Hepatocyte (in vitro differentiated cells): ENCODE measurements at regions not wholly inside any gene's neighbourhood (a gene's known extent, or its start where the extent isn't known, plus 50 kb on each side); places are given as distances from the start of the nearest gene placed in this dataset.

Experiments
- DNase-seq: peaks from one replicate; pipeline ENCODE4 v3.0.0-alpha.2; 2016; ENCODE audit warnings: low spot score
- H2AFZ ChIP-seq: fragments of 200-600 bp; sonication (generic); 2 replicates; pipeline ENCODE4 v1.6.0; 2016; ENCODE audit warnings: antibody characterized with exemption, mild to moderate bottlenecking
- H3K27ac ChIP-seq: fragments of 200-600 bp; sonication (generic); 2 replicates; pipeline ENCODE4 v1.5.1; 2016; ENCODE audit warnings: mild to moderate bottlenecking
- H3K27me3 ChIP-seq: fragments of 200-600 bp; sonication (generic); 2 replicates; pipeline ENCODE4 v1.6.1; 2016
- H3K36me3 ChIP-seq: fragments of 200-600 bp; sonication (generic); replicated peaks from 2 replicates; pipeline ENCODE4 v1.5.1; 2016; ENCODE audit warnings: low read depth; ENCODE audit not compliant: insufficient read depth
- H3K4me1 ChIP-seq: fragments of 200-600 bp; sonication (generic); 2 replicates; pipeline ENCODE4 v1.5.1; 2016; ENCODE audit warnings: mild to moderate bottlenecking, moderate library complexity; ENCODE audit not compliant: insufficient read depth
- H3K4me2 ChIP-seq: fragments of 200-600 bp; sonication (generic); 2 replicates; pipeline ENCODE4 v1.6.0; 2016
- H3K4me3 ChIP-seq: fragments of 200-600 bp; sonication (generic); 2 replicates; pipeline ENCODE4 v1.5.1; 2016; ENCODE audit warnings: mild to moderate bottlenecking
- H3K79me2 ChIP-seq: fragments of 200-600 bp; sonication (generic); 2 replicates; pipeline ENCODE4 v1.6.0; 2017; ENCODE audit warnings: mild to moderate bottlenecking
- H3K9me2 ChIP-seq: fragments of 200-600 bp; sonication (generic); replicated peaks from 2 replicates; pipeline ENCODE4 v1.6.0; 2017; ENCODE audit warnings: mild to moderate bottlenecking; ENCODE audit not compliant: insufficient read depth
- H3K9me3 ChIP-seq: fragments of 200-600 bp; sonication (generic); 2 replicates; pipeline ENCODE4 v1.5.1; 2016; ENCODE audit warnings: low read depth, mild to moderate bottlenecking
- H4K20me1 ChIP-seq: fragments of 200-600 bp; sonication (generic); 2 replicates; pipeline ENCODE4 v1.6.0; 2016; ENCODE audit warnings: mild to moderate bottlenecking; ENCODE audit not compliant: insufficient read depth, poor library complexity, severe bottlenecking
- CTCF ChIP-seq: fragments of 200-600 bp; sonication (generic); IDR thresholded peaks from 2 replicates; pipeline ENCODE4 v1.5.1; 2016; ENCODE audit warnings: antibody characterized with exemption, mild to moderate bottlenecking; ENCODE audit not compliant: poor library complexity
- EZH2 ChIP-seq: fragments of 200-600 bp; sonication (generic); IDR thresholded peaks from 2 replicates; pipeline ENCODE4 v1.6.1; 2016; ENCODE audit warnings: antibody characterized with exemption, mild to moderate bottlenecking, borderline replicate concordance
- EZH2phosphoT487 ChIP-seq: fragments of 200-600 bp; sonication (generic); IDR thresholded peaks from one replicate; pipeline ENCODE4 v1.6.1; 2018; ENCODE audit warnings: antibody characterized with exemption, mild to moderate bottlenecking, low read depth, moderate library complexity; ENCODE audit not compliant: unreplicated experiment, severe bottlenecking
- WGBS: methylation state at CpG from one replicate; pipeline ENCODE4 v1.1.6; 2016; ENCODE audit warnings: low lambda C conversion rate; ENCODE audit errors: missing lambda C conversion rate; 5-methylcytosine and 5-hydroxymethylcytosine counted together

GRCh38 chrX:9087271-9088040 lies 53.5 kb upstream of the FAM9B start:
- Histone ChIP-seq H3K36me3 (no peaks in the 10 kb centered on the region), H3K9me3 (no peaks in the 10 kb centered on the region), H3K27ac (no peak overlapping the region), H3K4me1 (no peaks in the 10 kb centered on the region), H3K4me3 (no peak overlapping the region), H3K27me3 (no peaks in the 10 kb centered on the region), H3K79me2 (no peaks in the 10 kb centered on the region), H4K20me1 (no peaks in the 10 kb centered on the region), H2AFZ (no peak overlapping the region), H3K9me2 (no peaks in the 10 kb centered on the region), H3K4me2 (no peak overlapping the region)
- 72% methylated on average over 8 of the region's 8 CpGs for WGBS
- no peak for DNase-seq
- TF ChIP-seq EZH2 (no peak), CTCF (no peak), EZH2phosphoT487 (no peak)

- Histone ChIP-seq H3K4me2 (no peak overlapping the region), H3K36me3 (no peaks in the 10 kb centered on the region), H2AFZ (no peak overlapping the region), H3K27ac (no peak overlapping the region), H3K4me3 (no peak overlapping the region), H3K9me3 (no peaks in the 10 kb centered on the region), H3K27me3 (no peaks in the 10 kb centered on the region), H4K20me1 (no peaks in the 10 kb centered on the region), H3K79me2 (no peaks in the 10 kb centered on the region), H3K4me1 (no peaks in the 10 kb centered on the region), H3K9me2 (no peaks in the 10 kb centered on the region)
- 78% methylated on average over 2 of the region's 2 CpGs for WGBS
- no peak for DNase-seq
- TF ChIP-seq CTCF (no peak), EZH2 (no peak), EZH2phosphoT487 (no peak)
These were observed 55.0 kb upstream of the FAM9B start for GRCh38 chrX:9088896-9089295.

GRCh38 chrX:9090766-9091165 lies 56.8 kb upstream of the FAM9B start:
- TF ChIP-seq EZH2, result no peak
- TF ChIP-seq EZH2phosphoT487, result no peak
- TF ChIP-seq CTCF, result no peak
- no peak overlapping the region for H3K4me3 ChIP-seq
- no peaks in the 10 kb centered on the region for H3K9me2 ChIP-seq
- no peak overlapping the region for H2AFZ ChIP-seq
- 54% methylated on average over 1 of the region's 1 CpG for WGBS
- no peaks in the 10 kb centered on the region for H4K20me1 ChIP-seq
- H3K27ac ChIP-seq, result no peak overlapping the region
- no peaks in the 10 kb centered on the region for H3K4me1 ChIP-seq
- H3K9me3 ChIP-seq, result no peaks in the 10 kb centered on the region
- H3K36me3 ChIP-seq, result no peaks in the 10 kb centered on the region
- no peaks in the 10 kb centered on the region for H3K79me2 ChIP-seq
- H3K4me2 ChIP-seq, result no peak overlapping the region
- DNase-seq, result no peak
- no peaks in the 10 kb centered on the region for H3K27me3 ChIP-seq
